ENCODE measurements at regions not wholly inside any gene's neighbourhood (a gene's known extent, or its start where the extent isn't known, plus 50 kb on each side); places are given as distances from the start of the nearest gene placed in this dataset.

DNA sequence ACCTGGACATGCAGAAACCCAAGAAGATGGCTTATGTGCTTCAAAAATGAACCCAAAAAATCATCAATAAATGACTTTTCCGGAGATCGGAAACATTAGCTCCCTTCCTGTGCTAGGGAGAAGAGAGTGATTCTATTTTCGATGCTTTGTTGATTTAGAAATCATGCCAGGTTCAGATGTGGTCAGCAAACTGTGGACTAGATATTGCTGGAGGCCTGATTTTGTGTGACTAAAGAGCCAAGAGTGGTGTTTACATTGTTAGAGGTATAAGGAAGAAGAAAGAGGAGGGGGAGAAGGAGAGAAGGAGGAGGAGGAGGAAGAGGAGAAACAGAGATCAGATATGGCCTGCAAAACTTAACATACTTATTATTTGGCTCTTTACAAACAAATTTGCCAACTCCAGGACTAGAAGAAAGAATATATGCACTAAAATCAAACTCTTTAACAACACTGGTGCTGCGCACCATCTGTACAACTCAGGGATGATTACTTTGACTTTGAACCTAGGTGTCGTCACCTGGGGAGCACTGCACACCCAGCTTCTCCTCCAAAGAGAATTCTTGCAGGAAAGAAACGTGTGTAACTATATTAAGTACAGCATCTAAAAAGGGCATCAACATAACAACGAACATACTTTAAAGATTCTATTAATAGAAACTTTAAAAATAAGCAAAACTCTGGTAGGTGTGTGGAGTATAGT lies 664.9 kb upstream of the LCORL start:
- DNase-seq, result no peak

GRCh38 chr4:18684932-18685331 lies 663.4 kb upstream of the LCORL start:
- no peak for DNase-seq

- no peak for DNase-seq
Observed at GRCh38 chr4:18676526-18676915, 655.0 kb upstream of the LCORL start.

DNA sequence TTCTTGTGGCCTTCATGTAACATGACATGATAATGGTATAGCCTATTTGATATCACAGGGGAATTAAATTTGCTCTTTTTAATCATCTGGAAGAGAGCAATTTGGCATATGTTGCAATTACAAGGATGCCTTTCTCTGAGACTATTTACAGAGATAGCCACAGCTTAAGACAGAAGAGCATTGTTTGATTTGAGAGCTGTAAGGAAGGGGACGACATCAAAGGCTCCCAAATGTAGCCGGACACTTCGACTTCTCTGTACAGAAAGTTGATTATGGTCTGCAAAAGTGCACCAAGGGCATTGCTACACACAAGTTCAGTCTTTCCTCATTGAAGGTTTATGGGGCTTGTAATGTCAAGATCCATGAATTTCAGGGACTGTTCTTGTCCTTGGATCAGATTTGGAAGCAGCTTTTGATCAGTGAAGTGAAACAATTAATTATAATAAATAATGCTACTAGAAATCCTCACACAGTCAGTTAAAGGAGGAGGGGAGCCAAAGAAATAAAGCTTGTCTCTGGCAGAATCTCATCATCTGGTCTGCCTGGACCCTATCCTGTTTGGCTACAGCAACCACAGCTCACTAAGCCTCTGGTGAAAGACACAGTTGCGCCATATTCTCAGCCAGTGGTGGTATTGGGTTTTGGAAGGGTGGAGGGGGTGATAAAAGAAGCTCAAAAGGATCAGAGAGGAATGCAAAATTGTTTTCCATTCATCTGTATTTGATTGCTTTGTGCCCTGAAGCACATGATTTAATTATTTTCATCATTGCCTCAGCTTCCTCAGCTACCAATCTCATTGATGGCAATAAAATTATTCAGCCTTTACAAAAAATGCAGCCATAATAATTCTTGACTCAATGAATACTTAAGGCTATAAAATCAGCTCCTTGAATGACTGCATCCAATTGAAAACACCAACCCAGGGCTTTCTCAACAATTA lies 654.3 kb upstream of the LCORL start:
- DNase-seq, result no peak

- no peak for DNase-seq
Observed at GRCh38 chr4:18670034-18670433, 648.5 kb upstream of the LCORL start.

DNA sequence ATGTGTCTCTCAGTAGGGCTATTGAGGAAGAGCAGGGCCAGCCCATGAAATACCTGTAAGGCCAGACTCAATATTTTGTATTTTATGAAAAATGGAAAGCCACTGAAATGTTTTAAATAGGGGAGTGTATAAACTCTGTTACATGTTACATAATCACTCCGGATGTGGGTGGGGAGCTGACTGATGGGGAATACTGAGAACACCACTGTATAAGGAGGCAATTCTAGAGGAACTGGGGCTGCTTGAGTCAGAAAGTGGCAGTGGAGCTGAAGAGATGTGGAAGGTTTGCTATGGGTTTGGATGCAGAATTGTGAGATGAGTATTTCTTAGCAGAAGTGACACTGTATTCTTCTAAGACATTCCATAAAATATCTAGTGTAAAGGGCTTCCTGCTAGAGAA lies 647.8 kb upstream of the LCORL start:
- DNase-seq, result no peak

DNA sequence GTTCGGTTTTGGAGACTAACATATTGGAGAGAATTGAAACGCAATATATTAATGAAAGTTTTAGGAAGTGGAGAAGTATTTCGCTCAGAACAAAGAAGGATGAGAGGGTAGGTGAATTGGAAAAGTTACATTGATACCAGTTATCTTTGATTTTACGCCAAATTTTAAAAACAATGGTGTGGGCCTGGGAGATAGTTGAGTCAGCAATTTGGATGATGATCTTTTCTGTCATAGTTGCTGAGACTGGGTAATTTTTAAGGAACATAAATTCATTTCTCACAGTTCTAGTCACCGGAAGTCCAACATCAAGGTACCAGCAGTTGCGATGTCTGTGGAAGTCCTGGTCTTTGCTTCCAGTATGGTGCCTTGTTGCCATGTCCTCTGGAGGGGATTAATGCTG lies 644.8 kb upstream of the LCORL start:
- no peak for DNase-seq

GRCh38 chr4:18664171-18664570 lies 642.6 kb upstream of the LCORL start:
- DNase-seq, result no peak

DNA sequence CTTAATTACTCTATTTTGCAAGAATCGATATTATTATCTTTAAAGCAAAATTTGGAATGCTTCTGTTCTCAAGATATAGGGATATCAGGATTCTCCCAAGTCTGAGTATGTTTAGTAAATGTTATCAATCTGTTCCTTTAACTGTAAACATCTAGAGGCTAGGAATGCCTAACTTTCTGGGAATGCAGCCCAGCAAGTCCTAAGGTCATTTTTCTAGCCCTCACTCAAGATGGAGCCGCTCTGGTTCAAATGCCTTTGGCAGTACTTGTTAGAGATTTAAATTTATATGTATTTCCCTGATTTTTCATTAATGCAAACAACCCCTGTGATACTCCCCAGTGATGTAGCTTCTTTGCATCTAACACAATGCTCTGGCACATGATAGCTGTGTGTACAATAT lies 623.8 kb upstream of the LCORL start:
- DNase-seq, result no peak

DNA sequence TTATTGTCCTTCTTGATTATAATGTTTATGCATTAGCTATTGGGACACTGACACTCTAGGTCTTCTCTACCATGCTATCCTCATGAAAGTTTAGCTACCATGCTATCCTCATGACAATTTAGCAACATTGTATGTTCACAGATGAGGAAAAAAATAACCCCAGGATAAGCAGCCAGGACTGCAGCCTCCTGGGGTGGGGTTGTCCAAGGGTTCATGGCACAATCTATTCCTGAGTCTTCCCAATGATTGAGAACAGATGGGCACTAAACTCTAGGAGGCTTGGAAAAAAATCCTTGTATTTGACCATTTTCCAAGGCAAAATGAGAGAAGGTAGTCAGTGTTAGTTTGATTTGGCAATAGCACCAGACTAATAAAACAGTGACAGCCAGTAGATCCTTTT lies 619.8 kb upstream of the LCORL start:
- DNase-seq, result no peak

DNA sequence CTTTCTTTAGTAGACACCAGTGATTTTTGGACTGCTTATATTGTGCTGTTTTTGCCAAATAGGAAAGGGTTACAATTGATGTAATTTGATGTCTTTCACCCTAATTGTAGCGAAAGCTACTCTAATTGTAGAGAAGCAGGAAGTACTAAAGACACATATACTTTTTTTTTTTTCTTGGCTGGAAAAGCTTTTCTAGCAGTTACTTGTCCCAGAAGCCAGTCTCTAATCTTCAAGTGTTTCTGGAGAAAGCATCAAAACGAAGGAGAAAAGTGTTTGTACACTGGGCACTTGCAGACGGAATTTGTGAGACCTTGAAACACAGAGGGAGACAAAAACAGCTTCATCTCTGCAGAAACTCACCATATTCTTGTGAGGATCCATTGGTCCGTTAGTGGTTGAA lies 616.5 kb upstream of the LCORL start:
- no peak for DNase-seq

DNA sequence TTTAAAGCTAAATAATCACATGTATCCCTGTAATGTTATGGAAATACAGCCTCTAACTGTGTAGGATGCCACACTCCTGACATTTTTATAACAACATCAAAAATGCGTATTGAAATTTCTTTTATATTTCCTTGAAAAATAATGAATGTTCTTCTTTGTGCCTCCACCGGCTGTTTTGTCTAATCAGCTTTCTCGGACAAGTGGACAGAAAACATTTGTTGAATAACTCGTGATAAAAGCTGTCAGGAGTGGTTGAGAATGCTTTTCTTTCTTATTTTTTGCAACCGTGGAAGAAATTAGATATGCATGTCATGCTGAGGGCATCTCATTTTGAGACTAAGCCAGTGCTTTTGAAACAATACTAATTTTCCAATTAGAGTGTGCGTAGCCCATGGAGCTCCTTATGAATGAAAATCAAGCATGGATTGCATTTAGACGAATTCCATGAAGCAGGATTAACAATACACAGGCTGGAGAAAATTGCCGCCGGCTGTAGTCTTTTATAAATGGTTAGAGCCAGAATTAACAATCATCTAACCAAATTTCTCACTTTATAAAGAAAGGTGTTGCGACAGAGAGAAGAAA lies 614.5 kb upstream of the LCORL start:
- DNase-seq, result no peak

- no peak for DNase-seq
Observed at GRCh38 chr4:18635531-18635930, 614.0 kb upstream of the LCORL start.

DNA sequence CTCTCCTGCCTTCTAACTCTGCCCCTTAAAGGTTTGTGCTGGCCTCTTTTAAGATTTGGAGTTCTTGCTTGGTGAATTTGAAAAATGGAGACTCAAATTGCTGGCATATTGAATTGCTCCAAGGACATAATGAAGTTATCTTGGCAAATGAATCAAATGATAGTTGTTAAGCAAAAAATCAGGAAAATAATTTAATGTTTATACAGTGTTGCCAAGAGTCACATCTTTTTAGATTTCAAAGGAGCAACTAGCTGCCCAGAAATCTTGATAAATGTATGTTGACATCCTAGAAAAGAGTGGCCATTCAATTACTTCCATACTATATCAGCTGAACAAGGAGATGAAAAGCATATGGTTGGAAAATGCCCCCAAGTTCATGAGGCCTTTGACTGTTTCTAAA lies 610.0 kb upstream of the LCORL start:
- no peak for DNase-seq

GRCh38 chr4:18630218-18631110 lies 608.9 kb upstream of the LCORL start:
- DNase-seq, result no peak

- DNase-seq, result no peak
Observed at GRCh38 chr4:18627447-18628005, 606.0 kb upstream of the LCORL start.

- no peak for DNase-seq
Observed at GRCh38 chr4:18626996-18627395, 605.4 kb upstream of the LCORL start.

- DNase-seq, result no peak
Observed at GRCh38 chr4:18626366-18626765, 604.8 kb upstream of the LCORL start.

DNA sequence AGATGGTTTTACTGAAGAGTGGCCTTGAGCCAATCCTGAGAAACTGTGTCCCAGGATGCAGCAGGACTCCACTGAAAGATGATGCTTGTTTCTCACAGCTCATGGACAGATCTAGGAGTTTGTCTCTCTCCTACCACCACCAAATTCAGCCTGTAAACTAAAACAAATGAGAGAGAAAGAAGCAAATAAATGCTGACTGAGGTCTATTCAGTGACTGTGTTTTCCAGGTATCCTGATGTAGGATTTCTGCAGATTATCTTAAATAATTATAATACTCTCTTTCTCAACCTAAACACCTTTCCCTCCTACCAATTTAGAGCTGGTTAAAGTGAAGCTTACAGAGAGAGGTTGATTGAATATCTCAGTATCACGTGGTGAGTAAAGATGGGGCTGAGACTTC lies 599.6 kb upstream of the LCORL start:
- no peak for DNase-seq

DNA sequence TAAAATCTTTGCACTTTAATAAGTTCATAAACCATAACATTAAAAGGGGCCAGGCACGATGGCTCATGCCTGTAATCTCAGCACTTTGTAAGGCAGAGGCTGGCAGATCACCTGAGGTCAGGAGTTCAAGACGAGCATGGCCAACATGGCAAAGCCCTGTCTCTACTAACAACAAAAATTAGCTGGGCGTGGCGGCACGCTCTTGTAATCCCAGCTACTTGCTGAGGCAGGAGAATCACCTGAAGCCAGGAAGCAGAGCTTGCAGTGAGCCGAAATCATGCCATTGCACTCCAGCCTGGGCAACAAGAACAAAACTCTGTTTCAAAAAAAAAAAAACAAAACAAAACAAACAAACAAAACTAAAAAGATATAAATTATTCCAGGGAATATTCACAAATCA lies 595.2 kb upstream of the LCORL start:
- no peak for DNase-seq

- DNase-seq, result no peak
Observed at GRCh38 chr4:18611026-18611425, 589.5 kb upstream of the LCORL start.

- no peak for DNase-seq
Observed at GRCh38 chr4:18608908-18609533, 587.5 kb upstream of the LCORL start.
